ENCODE measurements at regions not wholly inside any gene's neighbourhood (a gene's known extent, or its start where the extent isn't known, plus 50 kb on each side); places are given as distances from the start of the nearest gene placed in this dataset.

GRCh38 chr2:150911766-150912280, 349.8 kb downstream of the RBM43 start:
- no peak for DNase-seq (ENCODE audit: low read depth in 4 of 4, low spot score in 2 of 4)

GRCh38 chr2:150909613-150910012, 352.1 kb downstream of the RBM43 start:
- DNase-seq (ENCODE audit: low read depth in 4 of 4, low spot score in 2 of 4) = no peak

GRCh38 chr2:150909090-150909489, 352.6 kb downstream of the RBM43 start:
- no peak for DNase-seq (ENCODE audit: low read depth in 4 of 4, low spot score in 2 of 4)

GRCh38 chr2:150907466-150907865, 354.2 kb downstream of the RBM43 start:
- no peak for DNase-seq (ENCODE audit: low read depth in 4 of 4, low spot score in 2 of 4)

GRCh38 chr2:150903461-150903860, 358.2 kb downstream of the RBM43 start:
- DNase-seq (ENCODE audit: low read depth in 4 of 4, low spot score in 2 of 4) = no peak

- no peak for DNase-seq (ENCODE audit: low read depth in 4 of 4, low spot score in 2 of 4)
These were observed 358.6 kb downstream of the RBM43 start for GRCh38 chr2:150903055-150903454.

GRCh38 chr2:150900913-150901312, 360.8 kb downstream of the RBM43 start:
- DNase-seq (ENCODE audit: low read depth in 4 of 4, low spot score in 2 of 4) = no peak

- no peak for DNase-seq (ENCODE audit: low read depth in 4 of 4, low spot score in 2 of 4)
These were observed 365.7 kb downstream of the RBM43 start for GRCh38 chr2:150895968-150896367.

- no peak for DNase-seq (ENCODE audit: low read depth in 4 of 4, low spot score in 2 of 4)
These were observed 372.5 kb downstream of the RBM43 start for GRCh38 chr2:150889141-150889540.

- DNase-seq (ENCODE audit: low read depth in 4 of 4, low spot score in 2 of 4) = no peak
These were observed 373.3 kb downstream of the RBM43 start for GRCh38 chr2:150888337-150888736.

- no peak for DNase-seq (ENCODE audit: low read depth in 4 of 4, low spot score in 2 of 4)
These were observed 373.7 kb downstream of the RBM43 start for GRCh38 chr2:150887926-150888325.

- no peak for DNase-seq (ENCODE audit: low read depth in 4 of 4, low spot score in 2 of 4)
These were observed 375.8 kb downstream of the RBM43 start for GRCh38 chr2:150885774-150886386.

- DNase-seq (ENCODE audit: low read depth in 4 of 4, low spot score in 2 of 4) = no peak
These were observed 376.4 kb downstream of the RBM43 start for GRCh38 chr2:150885236-150885635.

- no peak for DNase-seq (ENCODE audit: low read depth in 4 of 4, low spot score in 2 of 4)
These were observed 378.1 kb downstream of the RBM43 start for GRCh38 chr2:150883613-150883895.

GRCh38 chr2:150882751-150883612, 378.7 kb downstream of the RBM43 start:
- no peak for DNase-seq (ENCODE audit: low read depth in 4 of 4, low spot score in 2 of 4)

- DNase-seq (ENCODE audit: low read depth in 4 of 4, low spot score in 2 of 4) = no peak
These were observed 380.7 kb downstream of the RBM43 start for GRCh38 chr2:150880986-150881385.

GRCh38 chr2:150878356-150878755, 383.3 kb downstream of the RBM43 start:
- no peak for DNase-seq (ENCODE audit: low read depth in 4 of 4, low spot score in 2 of 4)

- no peak for DNase-seq (ENCODE audit: low read depth in 4 of 4, low spot score in 2 of 4)
These were observed 385.3 kb downstream of the RBM43 start for GRCh38 chr2:150876251-150876950.

- DNase-seq (ENCODE audit: low read depth in 4 of 4, low spot score in 2 of 4) = no peak
These were observed 385.9 kb upstream of the RND3 start for GRCh38 chr2:150873396-150873772.

- no peak for DNase-seq (ENCODE audit: low read depth in 4 of 4, low spot score in 2 of 4)
These were observed 385.4 kb upstream of the RND3 start for GRCh38 chr2:150872756-150873395.

- DNase-seq (ENCODE audit: low read depth in 4 of 4, low spot score in 2 of 4) = no peak
These were observed 379.0 kb upstream of the RND3 start for GRCh38 chr2:150866431-150866830.
